HUES48 (cell line): ENCODE measurements at regions not wholly inside any gene's neighbourhood (a gene's known extent, or its start where the extent isn't known, plus 50 kb on each side); places are given as distances from the start of the nearest gene placed in this dataset.

Experiments used
- H3K27ac ChIP-seq: one replicate; pipeline ENCODE4 v1.7.0; 2013; ENCODE audit warnings: low read depth, low read length, inconsistent platforms
- H3K27me3 ChIP-seq: 2 replicates; pipeline ENCODE4 v1.6.1; 2013; ENCODE audit warnings: mild to moderate bottlenecking, low read length; ENCODE audit not compliant: control insufficient read depth, insufficient read depth
- H3K36me3 ChIP-seq: 2 replicates; pipeline ENCODE4 v1.6.1; 2013; ENCODE audit warnings: low read length; ENCODE audit not compliant: control insufficient read depth, insufficient read depth
- H3K4me1 ChIP-seq: 2 replicates; pipeline ENCODE4 v1.6.1; 2013; ENCODE audit warnings: mild to moderate bottlenecking, low read length; ENCODE audit not compliant: control insufficient read depth, insufficient read depth
- H3K4me3 ChIP-seq: 2 replicates; pipeline ENCODE4 v1.5.1; 2013; ENCODE audit warnings: mild to moderate bottlenecking, low read depth, low read length
- H3K9ac ChIP-seq: 2 replicates; pipeline ENCODE4 v1.6.1; 2013; ENCODE audit warnings: mild to moderate bottlenecking, low read depth, low read length, moderate library complexity
- H3K9me3 ChIP-seq: 2 replicates; pipeline ENCODE4 v1.6.1; 2013; ENCODE audit warnings: low read length; ENCODE audit not compliant: control insufficient read depth, insufficient read depth

- no peak overlapping the region for H3K9ac ChIP-seq
- H3K27ac ChIP-seq: no peak overlapping the region
- H3K9me3 ChIP-seq: no peaks in the 10 kb centered on the region
- no peaks in the 10 kb centered on the region for H3K36me3 ChIP-seq
- no peaks in the 10 kb centered on the region for H3K27me3 ChIP-seq
- no peak overlapping the region for H3K4me3 ChIP-seq
- peaks cover 13% of the 10 kb centered on the region for H3K4me1 ChIP-seq
These were observed 106.0 kb upstream of the CCDC196 start for GRCh38 chr14:66380143-66380542.

GRCh38 chr14:66381755-66382154, 104.4 kb upstream of the CCDC196 start:
- Histone ChIP-seq H3K9ac (no peak overlapping the region), H3K27me3 (no peaks in the 10 kb centered on the region), H3K4me1 (peaks cover 13% of the 10 kb centered on the region), H3K9me3 (no peaks in the 10 kb centered on the region), H3K27ac (no peak overlapping the region), H3K4me3 (no peak overlapping the region), H3K36me3 (no peaks in the 10 kb centered on the region)

- Histone ChIP-seq H3K36me3 (no peaks in the 10 kb centered on the region), H3K27me3 (no peaks in the 10 kb centered on the region), H3K9me3 (no peaks in the 10 kb centered on the region), H3K4me3 (no peak overlapping the region), H3K4me1 (peaks cover 13% of the 10 kb centered on the region), H3K9ac (no peak overlapping the region), H3K27ac (peak overlapping the region; percentile 77)
These were observed 102.9 kb upstream of the CCDC196 start for GRCh38 chr14:66383257-66383656.

- peak overlapping the region; percentile 77 for H3K27ac ChIP-seq
- no peak overlapping the region for H3K4me3 ChIP-seq
- H3K27me3 ChIP-seq: no peaks in the 10 kb centered on the region
- no peaks in the 10 kb centered on the region for H3K36me3 ChIP-seq
- no peak overlapping the region for H3K9ac ChIP-seq
- no peaks in the 10 kb centered on the region for H3K9me3 ChIP-seq
- H3K4me1 ChIP-seq: peaks cover 13% of the 10 kb centered on the region
These were observed 102.4 kb upstream of the CCDC196 start for GRCh38 chr14:66383771-66384170.

- Histone ChIP-seq H3K27me3 (no peaks in the 10 kb centered on the region), H3K4me1 (peaks cover 8% of the 10 kb centered on the region), H3K9ac (no peak overlapping the region), H3K9me3 (no peaks in the 10 kb centered on the region), H3K27ac (no peak overlapping the region), H3K4me3 (no peak overlapping the region), H3K36me3 (no peaks in the 10 kb centered on the region)
These were observed 97.7 kb upstream of the CCDC196 start for GRCh38 chr14:66388516-66388915.

- no peak overlapping the region for H3K9ac ChIP-seq
- H3K27ac ChIP-seq: no peak overlapping the region
- H3K9me3 ChIP-seq: no peaks in the 10 kb centered on the region
- H3K4me3 ChIP-seq: no peak overlapping the region
- no peaks in the 10 kb centered on the region for H3K4me1 ChIP-seq
- no peaks in the 10 kb centered on the region for H3K36me3 ChIP-seq
- no peaks in the 10 kb centered on the region for H3K27me3 ChIP-seq
These were observed 96.7 kb upstream of the CCDC196 start for GRCh38 chr14:66389481-66389880.

- Histone ChIP-seq H3K4me1 (no peaks in the 10 kb centered on the region), H3K27me3 (no peaks in the 10 kb centered on the region), H3K9me3 (no peaks in the 10 kb centered on the region), H3K36me3 (no peaks in the 10 kb centered on the region), H3K4me3 (no peak overlapping the region), H3K9ac (no peak overlapping the region), H3K27ac (no peak overlapping the region)
These were observed 90.9 kb upstream of the CCDC196 start for GRCh38 chr14:66395300-66395699.

GRCh38 chr14:66396164-66396563, 90.0 kb upstream of the CCDC196 start:
- H3K4me1 ChIP-seq: no peaks in the 10 kb centered on the region

GRCh38 chr14:66398437-66398836, 87.7 kb upstream of the CCDC196 start:
- H3K27ac ChIP-seq: no peak overlapping the region
- H3K27me3 ChIP-seq: no peaks in the 10 kb centered on the region
- H3K9ac ChIP-seq: no peak overlapping the region
- H3K9me3 ChIP-seq: no peaks in the 10 kb centered on the region
- H3K4me3 ChIP-seq: no peak overlapping the region
- no peaks in the 10 kb centered on the region for H3K36me3 ChIP-seq
- no peaks in the 10 kb centered on the region for H3K4me1 ChIP-seq

More at GRCh38 chr14:66396164-66396563, 90.0 kb upstream of the CCDC196 start:
- Histone ChIP-seq H3K27ac (no peak overlapping the region), H3K27me3 (no peaks in the 10 kb centered on the region), H3K36me3 (no peaks in the 10 kb centered on the region), H3K9ac (no peak overlapping the region), H3K9me3 (no peaks in the 10 kb centered on the region), H3K4me3 (no peak overlapping the region)

- Histone ChIP-seq H3K27me3 (no peaks in the 10 kb centered on the region), H3K4me3 (no peak overlapping the region), H3K9ac (no peak overlapping the region), H3K36me3 (no peaks in the 10 kb centered on the region), H3K4me1 (0 out of 2 replicates have a peak, but pooled peaks cover 4% of the 10 kb centered on the region), H3K9me3 (no peaks in the 10 kb centered on the region), H3K27ac (no peak overlapping the region)
These were observed 84.6 kb upstream of the CCDC196 start for GRCh38 chr14:66401449-66402095.

- Histone ChIP-seq H3K36me3 (no peaks in the 10 kb centered on the region), H3K4me3 (no peak overlapping the region), H3K27me3 (no peaks in the 10 kb centered on the region), H3K4me1 (0 out of 2 replicates have a peak, but pooled peaks cover 4% of the 10 kb centered on the region), H3K9ac (no peak overlapping the region), H3K27ac (no peak overlapping the region), H3K9me3 (no peaks in the 10 kb centered on the region)
These were observed 83.0 kb upstream of the CCDC196 start for GRCh38 chr14:66403183-66403582.
